Osteoblast (primary cell): ENCODE measurements at regions not wholly inside any gene's neighbourhood (a gene's known extent, or its start where the extent isn't known, plus 50 kb on each side); places are given as distances from the start of the nearest gene placed in this dataset.
"Not testable (repeated sequence)": the region's sequence is repeated elsewhere in the genome, so short reads cannot be mapped to it uniquely, and the experiment has no call there.

ENCODE experiments used
- DNase-seq: peaks from one replicate; pipeline ENCODE4 v3.0.0; 2011; ENCODE audit warnings: low spot score, mixed read lengths; ENCODE audit not compliant: insufficient read length; ENCODE audit errors: missing footprints
- H2AFZ ChIP-seq: 2 replicates; pipeline ENCODE4 v1.6.0; 2011; ENCODE audit warnings: mild to moderate bottlenecking, low read length
- H3K27ac ChIP-seq: 2 replicates; pipeline ENCODE4 v1.5.1; 2011; ENCODE audit warnings: mild to moderate bottlenecking, low read depth, low read length, moderate library complexity
- H3K27me3 ChIP-seq: 2 replicates; pipeline ENCODE4 v1.6.0; 2012; ENCODE audit warnings: mild to moderate bottlenecking, control low read depth, inconsistent platforms, low read length, moderate library complexity; ENCODE audit not compliant: insufficient read depth
- H3K36me3 ChIP-seq: 2 replicates; pipeline ENCODE4 v1.5.1; 2011; ENCODE audit warnings: mild to moderate bottlenecking, low read length, control low read depth, moderate library complexity; ENCODE audit not compliant: insufficient read depth
- H3K4me1 ChIP-seq: 2 replicates; pipeline ENCODE4 v1.5.1; 2011; ENCODE audit warnings: mild to moderate bottlenecking, low read length, control low read depth, moderate library complexity; ENCODE audit not compliant: insufficient read depth
- H3K4me2 ChIP-seq: 2 replicates; pipeline ENCODE4 v1.6.0; 2011; ENCODE audit warnings: mild to moderate bottlenecking, low read length; ENCODE audit not compliant: insufficient read depth
- H3K4me3 ChIP-seq: fragments of 200-600 bp; sonication (generic); 3 replicates; pipeline ENCODE4 v1.5.1; 2012; ENCODE audit warnings: mild to moderate bottlenecking, low read length, inconsistent platforms; ENCODE audit not compliant: insufficient read depth
- H3K79me2 ChIP-seq: 2 replicates; pipeline ENCODE4 v1.6.0; 2012; ENCODE audit warnings: mild to moderate bottlenecking, low read length, control low read depth, inconsistent platforms; ENCODE audit not compliant: insufficient read depth
- H3K9me3 ChIP-seq: 2 replicates; pipeline ENCODE4 v1.5.1; 2011; ENCODE audit warnings: low read depth, low read length, control low read depth
- H4K20me1 ChIP-seq: 2 replicates; pipeline ENCODE4 v1.6.0; 2012; ENCODE audit warnings: mild to moderate bottlenecking, low read length, control low read depth; ENCODE audit not compliant: insufficient read depth
- TF ChIP-seq, protein P1 (sequence below): IDR thresholded peaks from 2 replicates; pipeline ENCODE4 v1.5.1; 2011; ENCODE audit warnings: mild to moderate bottlenecking, low read depth, low read length, moderate library complexity; ENCODE audit errors: extremely low read depth

DNA sequence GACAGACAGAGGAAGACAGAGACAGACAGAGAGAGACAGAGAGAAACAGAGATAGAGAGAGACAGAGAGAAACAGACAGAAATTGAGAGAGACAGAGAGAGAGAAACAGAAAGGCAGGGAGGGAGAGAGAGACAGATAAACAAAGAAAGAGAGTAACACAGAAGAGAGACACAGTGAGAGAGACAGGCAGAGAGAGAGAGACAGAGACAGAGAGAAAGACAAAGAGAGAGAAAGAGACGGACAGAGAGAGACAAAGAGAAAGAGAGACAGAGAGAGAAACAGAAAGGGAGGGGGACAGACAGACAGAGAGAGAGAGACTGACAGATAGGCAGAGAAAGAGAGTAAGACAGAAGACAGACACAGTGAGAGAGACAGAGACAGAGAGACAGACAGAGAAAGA is 108.5 kb upstream of the ANKRD30BL start:
- H2AFZ ChIP-seq = no peak overlapping the region

DNA sequence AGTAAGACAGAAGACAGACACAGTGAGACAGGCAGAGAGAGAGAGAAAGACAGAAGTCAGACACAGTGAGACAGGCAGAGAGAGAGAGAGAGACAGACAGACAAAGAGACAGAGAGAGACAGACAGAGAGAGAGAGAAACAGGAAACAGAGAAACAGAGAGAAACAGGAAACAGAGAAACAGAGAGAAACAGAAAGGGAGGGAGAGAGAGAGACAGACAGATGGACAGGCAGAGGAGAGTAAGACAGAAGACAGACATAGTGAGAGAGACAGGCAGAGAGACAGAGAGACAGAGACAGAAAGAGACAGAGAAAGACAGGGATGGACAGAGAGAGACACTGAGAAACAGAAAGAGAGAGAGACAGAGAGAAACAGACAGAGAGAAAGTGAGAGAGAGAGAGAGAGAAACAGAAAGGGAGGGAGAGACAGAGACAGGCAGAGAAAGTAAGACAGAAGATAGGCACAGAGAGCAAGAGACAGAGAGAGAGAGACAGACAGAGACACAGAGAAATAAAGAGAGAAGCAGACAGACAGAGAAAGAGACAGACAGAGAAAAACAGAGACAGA is 109.3 kb upstream of the ANKRD30BL start:
- Histone ChIP-seq H4K20me1 (no peaks in the 10 kb centered on the region), H3K9me3 (no peaks in the 10 kb centered on the region), H3K36me3 (no peaks in the 10 kb centered on the region), H3K27ac (no peak overlapping the region), H3K4me3 (no peak overlapping the region), H3K4me2 (no peak overlapping the region), H3K79me2 (no peaks in the 10 kb centered on the region), H2AFZ (peak overlapping the region; percentile 68), H3K27me3 (peaks cover 5% of the 10 kb centered on the region), H3K4me1 (peaks cover 4% of the 10 kb centered on the region)
- TF ChIP-seq, protein P1, sequence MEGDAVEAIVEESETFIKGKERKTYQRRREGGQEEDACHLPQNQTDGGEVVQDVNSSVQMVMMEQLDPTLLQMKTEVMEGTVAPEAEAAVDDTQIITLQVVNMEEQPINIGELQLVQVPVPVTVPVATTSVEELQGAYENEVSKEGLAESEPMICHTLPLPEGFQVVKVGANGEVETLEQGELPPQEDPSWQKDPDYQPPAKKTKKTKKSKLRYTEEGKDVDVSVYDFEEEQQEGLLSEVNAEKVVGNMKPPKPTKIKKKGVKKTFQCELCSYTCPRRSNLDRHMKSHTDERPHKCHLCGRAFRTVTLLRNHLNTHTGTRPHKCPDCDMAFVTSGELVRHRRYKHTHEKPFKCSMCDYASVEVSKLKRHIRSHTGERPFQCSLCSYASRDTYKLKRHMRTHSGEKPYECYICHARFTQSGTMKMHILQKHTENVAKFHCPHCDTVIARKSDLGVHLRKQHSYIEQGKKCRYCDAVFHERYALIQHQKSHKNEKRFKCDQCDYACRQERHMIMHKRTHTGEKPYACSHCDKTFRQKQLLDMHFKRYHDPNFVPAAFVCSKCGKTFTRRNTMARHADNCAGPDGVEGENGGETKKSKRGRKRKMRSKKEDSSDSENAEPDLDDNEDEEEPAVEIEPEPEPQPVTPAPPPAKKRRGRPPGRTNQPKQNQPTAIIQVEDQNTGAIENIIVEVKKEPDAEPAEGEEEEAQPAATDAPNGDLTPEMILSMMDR = no peak
- DNase-seq = no peak

More for the DNA sequence above, 108.5 kb upstream of the ANKRD30BL start:
- Histone ChIP-seq H3K36me3 (no peaks in the 10 kb centered on the region), H4K20me1 (no peaks in the 10 kb centered on the region), H3K4me3 (no peak overlapping the region), H3K27ac (no peak overlapping the region), H3K4me1 (peaks cover 4% of the 10 kb centered on the region), H3K9me3 (no peaks in the 10 kb centered on the region), H3K4me2 (no peak overlapping the region), H3K27me3 (peaks cover 5% of the 10 kb centered on the region), H3K79me2 (no peaks in the 10 kb centered on the region)
- TF ChIP-seq, protein P1 = no peak
- no peak for DNase-seq

DNA sequence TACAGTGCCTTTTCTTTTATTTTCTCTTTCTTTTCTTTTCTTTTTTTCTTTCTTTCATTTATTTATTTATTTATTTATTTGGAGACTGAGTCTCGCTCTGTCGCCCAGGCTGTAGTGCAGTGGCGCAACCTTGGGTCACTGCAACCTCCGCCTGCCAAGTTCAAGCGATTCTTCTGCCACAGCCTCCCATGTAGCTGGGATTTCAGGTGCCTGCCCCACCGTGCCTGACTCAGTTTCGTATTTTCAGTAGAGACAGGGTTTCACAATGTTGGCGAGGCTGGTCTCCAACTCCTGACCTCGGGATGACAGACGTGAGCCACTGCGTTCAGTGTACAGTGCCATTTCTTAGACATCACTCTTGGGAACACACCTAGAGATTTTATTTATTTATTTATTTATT is 110.0 kb upstream of the ANKRD30BL start:
- not testable (repeated sequence) for DNase-seq

DNA sequence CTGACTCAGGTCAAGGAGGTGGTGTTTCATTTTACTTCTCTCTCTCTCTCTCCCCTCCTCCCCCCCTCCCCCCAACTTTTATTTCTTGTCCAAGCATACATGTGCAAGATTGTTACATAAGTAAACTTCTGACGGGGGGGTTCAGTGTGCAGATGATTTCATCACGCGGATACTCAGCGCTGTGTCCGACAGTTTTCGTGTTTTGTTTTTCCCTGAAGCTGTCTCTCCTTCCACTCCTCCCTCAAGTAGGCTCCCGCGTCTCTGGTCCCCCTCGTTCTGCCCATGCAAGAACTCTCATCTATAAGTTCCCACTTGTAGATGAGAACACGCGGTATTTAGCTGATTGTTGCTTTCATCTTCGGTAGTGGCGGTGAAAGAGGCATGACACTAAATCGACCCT is 111.0 kb upstream of the ANKRD30BL start:
- Histone ChIP-seq H3K4me3 (no peak overlapping the region), H3K36me3 (no peaks in the 10 kb centered on the region), H4K20me1 (no peaks in the 10 kb centered on the region), H3K4me1 (no peaks in the 10 kb centered on the region), H3K27ac (no peak overlapping the region), H3K27me3 (no peaks in the 10 kb centered on the region), H3K79me2 (no peaks in the 10 kb centered on the region), H2AFZ (no peak overlapping the region), H3K9me3 (no peaks in the 10 kb centered on the region), H3K4me2 (no peak overlapping the region)
- TF ChIP-seq, protein P1 = no peak
- DNase-seq = no peak

More for the DNA sequence above, 110.0 kb upstream of the ANKRD30BL start:
- H3K4me2 ChIP-seq, H3K79me2 ChIP-seq, H3K36me3 ChIP-seq, H3K9me3 ChIP-seq, H4K20me1 ChIP-seq, H3K27ac ChIP-seq, H3K27me3 ChIP-seq, H2AFZ ChIP-seq, H3K4me1 ChIP-seq, H3K4me3 ChIP-seq: not testable (repeated sequence)

- H3K79me2 ChIP-seq, H3K27ac ChIP-seq, H2AFZ ChIP-seq, H3K4me2 ChIP-seq, H3K27me3 ChIP-seq, H3K4me3 ChIP-seq, DNase-seq, H4K20me1 ChIP-seq, H3K36me3 ChIP-seq, H3K4me1 ChIP-seq, H3K9me3 ChIP-seq: not testable (repeated sequence)
Observed at GRCh38 chr2:132273585-132273984, 111.8 kb upstream of the ANKRD30BL start.
